Spleen (tissue), 7 donors: ENCODE measurements at regions not wholly inside any gene's neighbourhood (a gene's known extent, or its start where the extent isn't known, plus 50 kb on each side); places are given as distances from the start of the nearest gene placed in this dataset.

ENCODE experiments used
- POLR2A ChIP-seq, 3 donors: fragments of 450-650 bp; IDR thresholded peaks; one replicate each; pipeline ENCODE4 v1.5.1; 2017; ENCODE audit warnings: antibody characterized with exemption in 3 of 3, mild to moderate bottlenecking in 1 of 3
- POLR2AphosphoS5 ChIP-seq, 3 donors: sonication (generic); formaldehyde crosslinking; IDR thresholded peaks; one replicate each; pipeline ENCODE4 v1.5.1; 2017; ENCODE audit warnings: antibody characterized with exemption in 3 of 3
- TF ChIP-seq, protein P1 (sequence below), 11 experiments: fragments of 200-600 bp in 7 of 11; fragments of 450-650 bp in 4 of 11; sonication (generic) in 4 of 11; IDR thresholded peaks in 8 of 11; conservative IDR thresholded peaks in 3 of 11; 1 replicate in 7 of 11; 2 replicates in 4 of 11; pipeline versions ENCODE4 v1.4.0 to v1.8.0; 2016 to 2021; ENCODE audit warnings: antibody characterized with exemption in 11 of 11, inconsistent platforms in 4 of 11, mild to moderate bottlenecking in 1 of 11
- donor health status: DM: no; HTN: no; CAD: no; lungs with moderate emphysema.
- donor health status: DM: no; HTN: no; CAD: no.
- donor health status: DM: no; HTN: no; CAD: no.

DNA sequence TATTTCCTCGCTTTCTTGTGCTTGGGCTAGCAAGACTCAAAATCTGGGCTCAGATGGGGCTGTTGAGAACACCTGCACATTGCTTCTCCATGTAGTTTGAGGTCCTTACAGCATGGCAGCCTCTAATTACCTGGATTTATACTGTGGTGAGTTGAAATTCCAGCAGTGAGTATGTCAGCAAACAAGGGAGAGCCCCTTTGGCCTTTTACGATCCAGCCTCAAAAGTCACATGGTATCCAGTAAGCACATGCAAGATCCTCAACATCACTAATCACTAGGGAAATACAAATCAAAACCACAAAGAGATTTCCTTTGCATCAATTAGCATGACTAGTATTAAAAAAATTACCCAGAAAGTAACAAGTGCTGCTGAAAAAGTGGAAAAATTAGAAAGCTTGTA lies 787.8 kb downstream of the NLGN4Y start:
- TF ChIP-seq, protein P1, sequence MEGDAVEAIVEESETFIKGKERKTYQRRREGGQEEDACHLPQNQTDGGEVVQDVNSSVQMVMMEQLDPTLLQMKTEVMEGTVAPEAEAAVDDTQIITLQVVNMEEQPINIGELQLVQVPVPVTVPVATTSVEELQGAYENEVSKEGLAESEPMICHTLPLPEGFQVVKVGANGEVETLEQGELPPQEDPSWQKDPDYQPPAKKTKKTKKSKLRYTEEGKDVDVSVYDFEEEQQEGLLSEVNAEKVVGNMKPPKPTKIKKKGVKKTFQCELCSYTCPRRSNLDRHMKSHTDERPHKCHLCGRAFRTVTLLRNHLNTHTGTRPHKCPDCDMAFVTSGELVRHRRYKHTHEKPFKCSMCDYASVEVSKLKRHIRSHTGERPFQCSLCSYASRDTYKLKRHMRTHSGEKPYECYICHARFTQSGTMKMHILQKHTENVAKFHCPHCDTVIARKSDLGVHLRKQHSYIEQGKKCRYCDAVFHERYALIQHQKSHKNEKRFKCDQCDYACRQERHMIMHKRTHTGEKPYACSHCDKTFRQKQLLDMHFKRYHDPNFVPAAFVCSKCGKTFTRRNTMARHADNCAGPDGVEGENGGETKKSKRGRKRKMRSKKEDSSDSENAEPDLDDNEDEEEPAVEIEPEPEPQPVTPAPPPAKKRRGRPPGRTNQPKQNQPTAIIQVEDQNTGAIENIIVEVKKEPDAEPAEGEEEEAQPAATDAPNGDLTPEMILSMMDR (IDR thresholded peaks at IDR 0.05 in 8 of 11, conservative IDR thresholded peaks at IDR 0.05 in 3 of 11) = no peak
- TF ChIP-seq POLR2AphosphoS5 (IDR thresholded peaks at IDR 0.05) (no peak), POLR2A (IDR thresholded peaks at IDR 0.05) (no peak)
